ENCODE measurements at regions not wholly inside any gene's neighbourhood (a gene's known extent, or its start where the extent isn't known, plus 50 kb on each side); places are given as distances from the start of the nearest gene placed in this dataset.

- Histone ChIP-seq H3K27me3 (no peaks in the 10 kb centered on the region), H3K4me3 (no peak overlapping the region), H3K27ac (no peak overlapping the region), H3K9me3 (no peaks in the 10 kb centered on the region), H3K4me1 (peaks cover 24% of the 10 kb centered on the region), H3K36me3 (no peaks in the 10 kb centered on the region)
- TF ChIP-seq EP300 (IDR thresholded peaks at IDR 0.05) (no peak), POLR2A (IDR thresholded peaks at IDR 0.05) (no peak), POLR2AphosphoS5 (IDR thresholded peaks at IDR 0.05) (no peak)
- TF ChIP-seq, protein P1, sequence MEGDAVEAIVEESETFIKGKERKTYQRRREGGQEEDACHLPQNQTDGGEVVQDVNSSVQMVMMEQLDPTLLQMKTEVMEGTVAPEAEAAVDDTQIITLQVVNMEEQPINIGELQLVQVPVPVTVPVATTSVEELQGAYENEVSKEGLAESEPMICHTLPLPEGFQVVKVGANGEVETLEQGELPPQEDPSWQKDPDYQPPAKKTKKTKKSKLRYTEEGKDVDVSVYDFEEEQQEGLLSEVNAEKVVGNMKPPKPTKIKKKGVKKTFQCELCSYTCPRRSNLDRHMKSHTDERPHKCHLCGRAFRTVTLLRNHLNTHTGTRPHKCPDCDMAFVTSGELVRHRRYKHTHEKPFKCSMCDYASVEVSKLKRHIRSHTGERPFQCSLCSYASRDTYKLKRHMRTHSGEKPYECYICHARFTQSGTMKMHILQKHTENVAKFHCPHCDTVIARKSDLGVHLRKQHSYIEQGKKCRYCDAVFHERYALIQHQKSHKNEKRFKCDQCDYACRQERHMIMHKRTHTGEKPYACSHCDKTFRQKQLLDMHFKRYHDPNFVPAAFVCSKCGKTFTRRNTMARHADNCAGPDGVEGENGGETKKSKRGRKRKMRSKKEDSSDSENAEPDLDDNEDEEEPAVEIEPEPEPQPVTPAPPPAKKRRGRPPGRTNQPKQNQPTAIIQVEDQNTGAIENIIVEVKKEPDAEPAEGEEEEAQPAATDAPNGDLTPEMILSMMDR (IDR thresholded peaks at IDR 0.05), result no peak
- DNase-seq (ENCODE audit: low spot score in 2 of 2), result no peak
- 86% methylated on average over 6 of the region's 6 CpGs for WGBS
Measured at GRCh38 chr12:46470036-46470627, 97.6 kb upstream of the SLC38A2 start.

GRCh38 chr12:46468813-46469212 lies 96.2 kb upstream of the SLC38A2 start:
- no peak overlapping the region for H3K27ac ChIP-seq
- no peaks in the 10 kb centered on the region for H3K9me3 ChIP-seq
- TF ChIP-seq POLR2AphosphoS5 (IDR thresholded peaks at IDR 0.05) (no peak), POLR2A (IDR thresholded peaks at IDR 0.05) (no peak), EP300 (IDR thresholded peaks at IDR 0.05) (no peak)
- TF ChIP-seq, protein P1 (IDR thresholded peaks at IDR 0.05), result no peak
- H3K27me3 ChIP-seq, result no peaks in the 10 kb centered on the region
- no peak overlapping the region for H3K4me3 ChIP-seq
- H3K4me1 ChIP-seq, result peaks cover 16% of the 10 kb centered on the region
- DNase-seq (ENCODE audit: low spot score in 2 of 2), result no peak
- no peaks in the 10 kb centered on the region for H3K36me3 ChIP-seq
- 66% methylated on average over 4 of the region's 4 CpGs for WGBS

GRCh38 chr12:46468160-46468559 lies 95.6 kb upstream of the SLC38A2 start:
- 76% methylated on average over 6 of the region's 6 CpGs for WGBS
- no peaks in the 10 kb centered on the region for H3K27me3 ChIP-seq
- DNase-seq (ENCODE audit: low spot score in 2 of 2), result no peak
- no peak overlapping the region for H3K27ac ChIP-seq
- H3K4me3 ChIP-seq, result no peak overlapping the region
- H3K36me3 ChIP-seq, result no peaks in the 10 kb centered on the region
- TF ChIP-seq, protein P1 (IDR thresholded peaks at IDR 0.05), result no peak
- TF ChIP-seq POLR2AphosphoS5 (IDR thresholded peaks at IDR 0.05) (no peak), EP300 (IDR thresholded peaks at IDR 0.05) (no peak), POLR2A (IDR thresholded peaks at IDR 0.05) (no peak)
- peaks cover 15% of the 10 kb centered on the region for H3K4me1 ChIP-seq
- H3K9me3 ChIP-seq, result no peaks in the 10 kb centered on the region

GRCh38 chr12:46465307-46465706 lies 92.7 kb upstream of the SLC38A2 start:
- H3K36me3 ChIP-seq, result no peaks in the 10 kb centered on the region

GRCh38 chr12:46464863-46465262 lies 92.3 kb upstream of the SLC38A2 start:
- DNase-seq (ENCODE audit: low spot score in 2 of 2), result no peak
- no peaks in the 10 kb centered on the region for H3K9me3 ChIP-seq
- TF ChIP-seq POLR2AphosphoS5 (IDR thresholded peaks at IDR 0.05), result no peak
- no peak for TF ChIP-seq POLR2A (IDR thresholded peaks at IDR 0.05)
- TF ChIP-seq, protein P1 (IDR thresholded peaks at IDR 0.05), result no peak
- no peak for TF ChIP-seq EP300 (IDR thresholded peaks at IDR 0.05)
- H3K4me1 ChIP-seq, result peaks cover 38% of the 10 kb centered on the region
- H3K27me3 ChIP-seq, result no peaks in the 10 kb centered on the region
- WGBS, result 94% methylated on average over 3 of the region's 3 CpGs
- no peaks in the 10 kb centered on the region for H3K36me3 ChIP-seq
- H3K27ac ChIP-seq, result no peak overlapping the region
- no peak overlapping the region for H3K4me3 ChIP-seq

More at GRCh38 chr12:46465307-46465706, 92.7 kb upstream of the SLC38A2 start:
- Histone ChIP-seq H3K9me3 (no peaks in the 10 kb centered on the region), H3K27me3 (no peaks in the 10 kb centered on the region), H3K4me3 (no peak overlapping the region), H3K4me1 (peaks cover 33% of the 10 kb centered on the region), H3K27ac (no peak overlapping the region)
- DNase-seq (ENCODE audit: low spot score in 2 of 2), result no peak
- TF ChIP-seq POLR2AphosphoS5 (IDR thresholded peaks at IDR 0.05), result no peak
